Hepatocyte (in vitro differentiated cells): ENCODE measurements at regions not wholly inside any gene's neighbourhood (a gene's known extent, or its start where the extent isn't known, plus 50 kb on each side); places are given as distances from the start of the nearest gene placed in this dataset.

Source experiments
- DNase-seq: peaks from one replicate; pipeline ENCODE4 v3.0.0-alpha.2; 2016; ENCODE audit warnings: low spot score
- H2AFZ ChIP-seq: fragments of 200-600 bp; sonication (generic); 2 replicates; pipeline ENCODE4 v1.6.0; 2016; ENCODE audit warnings: antibody characterized with exemption, mild to moderate bottlenecking
- H3K27ac ChIP-seq: fragments of 200-600 bp; sonication (generic); 2 replicates; pipeline ENCODE4 v1.5.1; 2016; ENCODE audit warnings: mild to moderate bottlenecking
- H3K27me3 ChIP-seq: fragments of 200-600 bp; sonication (generic); 2 replicates; pipeline ENCODE4 v1.6.1; 2016
- H3K36me3 ChIP-seq: fragments of 200-600 bp; sonication (generic); replicated peaks from 2 replicates; pipeline ENCODE4 v1.5.1; 2016; ENCODE audit warnings: low read depth; ENCODE audit not compliant: insufficient read depth
- H3K4me1 ChIP-seq: fragments of 200-600 bp; sonication (generic); 2 replicates; pipeline ENCODE4 v1.5.1; 2016; ENCODE audit warnings: mild to moderate bottlenecking, moderate library complexity; ENCODE audit not compliant: insufficient read depth
- H3K4me2 ChIP-seq: fragments of 200-600 bp; sonication (generic); 2 replicates; pipeline ENCODE4 v1.6.0; 2016
- H3K4me3 ChIP-seq: fragments of 200-600 bp; sonication (generic); 2 replicates; pipeline ENCODE4 v1.5.1; 2016; ENCODE audit warnings: mild to moderate bottlenecking
- H3K79me2 ChIP-seq: fragments of 200-600 bp; sonication (generic); 2 replicates; pipeline ENCODE4 v1.6.0; 2017; ENCODE audit warnings: mild to moderate bottlenecking
- H3K9me2 ChIP-seq: fragments of 200-600 bp; sonication (generic); replicated peaks from 2 replicates; pipeline ENCODE4 v1.6.0; 2017; ENCODE audit warnings: mild to moderate bottlenecking; ENCODE audit not compliant: insufficient read depth
- H3K9me3 ChIP-seq: fragments of 200-600 bp; sonication (generic); 2 replicates; pipeline ENCODE4 v1.5.1; 2016; ENCODE audit warnings: low read depth, mild to moderate bottlenecking
- H4K20me1 ChIP-seq: fragments of 200-600 bp; sonication (generic); 2 replicates; pipeline ENCODE4 v1.6.0; 2016; ENCODE audit warnings: mild to moderate bottlenecking; ENCODE audit not compliant: insufficient read depth, poor library complexity, severe bottlenecking
- EZH2 ChIP-seq: fragments of 200-600 bp; sonication (generic); IDR thresholded peaks from 2 replicates; pipeline ENCODE4 v1.6.1; 2016; ENCODE audit warnings: antibody characterized with exemption, mild to moderate bottlenecking, borderline replicate concordance
- EZH2phosphoT487 ChIP-seq: fragments of 200-600 bp; sonication (generic); IDR thresholded peaks from one replicate; pipeline ENCODE4 v1.6.1; 2018; ENCODE audit warnings: antibody characterized with exemption, mild to moderate bottlenecking, low read depth, moderate library complexity; ENCODE audit not compliant: unreplicated experiment, severe bottlenecking
- WGBS: methylation state at CpG from one replicate; pipeline ENCODE4 v1.1.6; 2016; ENCODE audit warnings: low lambda C conversion rate; ENCODE audit errors: missing lambda C conversion rate; 5-methylcytosine and 5-hydroxymethylcytosine counted together
- TF ChIP-seq, protein P1 (sequence below): fragments of 200-600 bp; sonication (generic); IDR thresholded peaks from 2 replicates; pipeline ENCODE4 v1.5.1; 2016; ENCODE audit warnings: antibody characterized with exemption, mild to moderate bottlenecking; ENCODE audit not compliant: poor library complexity

DNA sequence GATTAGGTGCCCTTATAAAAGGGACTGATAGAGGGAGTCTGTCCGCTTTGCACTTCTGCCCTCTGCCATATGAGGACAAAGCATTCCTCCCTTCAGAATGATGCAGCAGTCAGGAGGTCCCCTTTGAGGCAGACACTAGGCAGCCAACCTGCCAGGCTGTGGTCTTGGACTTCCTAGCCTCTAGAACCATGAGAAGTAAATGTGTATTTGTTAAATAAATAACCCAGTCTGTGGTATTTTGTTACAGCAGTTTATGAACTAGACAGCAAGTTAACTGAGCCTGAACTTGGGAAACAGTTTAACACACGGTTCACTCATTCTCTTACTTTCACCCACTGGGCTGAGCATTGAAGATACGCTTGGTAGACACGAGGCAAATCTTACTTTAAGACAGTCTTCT is 313.2 kb downstream of the UQCRFS1 start:
- Histone ChIP-seq H3K4me1 (no peaks in the 10 kb centered on the region), H3K9me2 (no peaks in the 10 kb centered on the region), H3K27ac (no peak overlapping the region), H3K9me3 (no peaks in the 10 kb centered on the region), H3K27me3 (no peaks in the 10 kb centered on the region), H3K36me3 (no peaks in the 10 kb centered on the region), H3K79me2 (no peaks in the 10 kb centered on the region), H4K20me1 (no peaks in the 10 kb centered on the region), H2AFZ (no peak overlapping the region), H3K4me2 (no peak overlapping the region), H3K4me3 (no peak overlapping the region)
- DNase-seq = no peak
- WGBS = 72% methylated on average over 4 of the region's 4 CpGs
- TF ChIP-seq EZH2 (no peak), EZH2phosphoT487 (no peak)
- TF ChIP-seq, protein P1, sequence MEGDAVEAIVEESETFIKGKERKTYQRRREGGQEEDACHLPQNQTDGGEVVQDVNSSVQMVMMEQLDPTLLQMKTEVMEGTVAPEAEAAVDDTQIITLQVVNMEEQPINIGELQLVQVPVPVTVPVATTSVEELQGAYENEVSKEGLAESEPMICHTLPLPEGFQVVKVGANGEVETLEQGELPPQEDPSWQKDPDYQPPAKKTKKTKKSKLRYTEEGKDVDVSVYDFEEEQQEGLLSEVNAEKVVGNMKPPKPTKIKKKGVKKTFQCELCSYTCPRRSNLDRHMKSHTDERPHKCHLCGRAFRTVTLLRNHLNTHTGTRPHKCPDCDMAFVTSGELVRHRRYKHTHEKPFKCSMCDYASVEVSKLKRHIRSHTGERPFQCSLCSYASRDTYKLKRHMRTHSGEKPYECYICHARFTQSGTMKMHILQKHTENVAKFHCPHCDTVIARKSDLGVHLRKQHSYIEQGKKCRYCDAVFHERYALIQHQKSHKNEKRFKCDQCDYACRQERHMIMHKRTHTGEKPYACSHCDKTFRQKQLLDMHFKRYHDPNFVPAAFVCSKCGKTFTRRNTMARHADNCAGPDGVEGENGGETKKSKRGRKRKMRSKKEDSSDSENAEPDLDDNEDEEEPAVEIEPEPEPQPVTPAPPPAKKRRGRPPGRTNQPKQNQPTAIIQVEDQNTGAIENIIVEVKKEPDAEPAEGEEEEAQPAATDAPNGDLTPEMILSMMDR = no peak

DNA sequence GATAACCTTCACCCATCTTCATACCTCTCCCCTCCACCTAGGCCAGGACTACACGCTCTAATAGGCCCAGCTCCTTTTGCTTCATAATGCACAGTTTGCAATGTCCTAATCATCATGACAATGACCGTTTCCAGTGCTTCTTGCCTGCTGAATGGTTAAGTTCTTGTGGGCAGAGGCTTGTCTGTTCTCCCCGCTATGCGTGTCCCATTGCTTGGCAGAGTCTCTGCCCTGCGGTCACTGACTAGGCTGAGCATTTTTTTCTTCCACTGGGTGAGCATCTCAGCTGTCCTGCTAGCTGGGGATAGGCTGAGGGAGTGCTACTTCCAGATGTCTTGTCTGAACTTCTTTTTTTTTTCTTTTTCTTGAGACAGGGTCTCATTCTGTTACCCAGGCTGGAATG is 314.7 kb downstream of the UQCRFS1 start:
- H3K9me3 ChIP-seq = no peaks in the 10 kb centered on the region
- no peaks in the 10 kb centered on the region for H3K79me2 ChIP-seq
- no peak overlapping the region for H3K4me3 ChIP-seq
- no peak for DNase-seq
- H3K9me2 ChIP-seq = no peaks in the 10 kb centered on the region
- no peak overlapping the region for H2AFZ ChIP-seq
- H3K4me1 ChIP-seq = no peaks in the 10 kb centered on the region
- TF ChIP-seq, protein P1 = no peak
- TF ChIP-seq EZH2phosphoT487 (no peak), EZH2 (no peak)
- no peak overlapping the region for H3K4me2 ChIP-seq
- no peaks in the 10 kb centered on the region for H3K36me3 ChIP-seq
- no peaks in the 10 kb centered on the region for H4K20me1 ChIP-seq
- H3K27me3 ChIP-seq = no peaks in the 10 kb centered on the region
- WGBS = 65% methylated on average over 5 of the region's 5 CpGs
- no peak overlapping the region for H3K27ac ChIP-seq

DNA sequence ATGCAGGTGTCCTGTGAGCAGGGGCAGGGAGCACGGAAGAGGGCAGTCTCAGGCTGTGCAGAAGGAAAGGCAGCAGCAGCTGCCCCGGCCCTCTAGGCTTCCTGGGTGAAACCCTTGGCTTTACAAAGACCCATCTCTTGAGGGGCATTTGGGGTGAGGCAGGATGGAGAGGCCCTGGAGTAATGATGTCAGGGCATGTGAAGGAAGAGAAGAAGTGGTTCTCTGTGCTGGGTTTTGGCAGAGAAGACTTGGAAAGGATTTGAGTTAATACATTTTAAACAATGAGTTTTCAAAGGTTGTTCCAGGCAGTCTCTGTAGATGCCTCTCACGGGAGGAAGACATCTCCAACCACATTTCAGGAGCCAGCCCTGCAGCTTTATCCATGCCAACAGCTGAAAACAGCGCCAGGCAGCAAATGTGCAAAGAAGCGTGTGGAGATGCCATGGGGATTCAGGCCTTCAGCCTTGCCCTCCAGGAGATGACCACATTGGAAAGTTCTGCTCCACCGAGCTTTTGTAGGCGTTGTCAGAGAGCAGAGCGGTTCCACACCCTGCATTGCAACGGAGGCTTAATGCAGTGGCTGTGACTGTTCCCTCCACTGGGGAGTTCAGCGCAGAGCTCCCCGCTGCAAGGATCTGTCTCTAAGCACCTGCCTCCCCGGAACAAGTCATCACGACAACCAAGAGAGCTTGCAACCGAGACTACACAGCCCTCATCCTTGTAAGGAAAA is 322.8 kb downstream of the UQCRFS1 start:
- no peak overlapping the region for H3K4me3 ChIP-seq
- H3K36me3 ChIP-seq = no peaks in the 10 kb centered on the region
- 84% methylated on average over 14 of the region's 14 CpGs for WGBS
- no peak overlapping the region for H2AFZ ChIP-seq
- H3K4me2 ChIP-seq = no peak overlapping the region
- no peak for TF ChIP-seq EZH2phosphoT487
- TF ChIP-seq, protein P1 = no peak
- no peak for TF ChIP-seq EZH2
- H3K27ac ChIP-seq = no peak overlapping the region
- no peaks in the 10 kb centered on the region for H3K4me1 ChIP-seq
- no peaks in the 10 kb centered on the region for H4K20me1 ChIP-seq
- H3K27me3 ChIP-seq = no peaks in the 10 kb centered on the region
- H3K9me2 ChIP-seq = no peaks in the 10 kb centered on the region
- H3K9me3 ChIP-seq = no peaks in the 10 kb centered on the region
- H3K79me2 ChIP-seq = no peaks in the 10 kb centered on the region
- DNase-seq = no peak
